ENCODE measurements at regions not wholly inside any gene's neighbourhood (a gene's known extent, or its start where the extent isn't known, plus 50 kb on each side); places are given as distances from the start of the nearest gene placed in this dataset.

GRCh38 chr3:189053322-189053721 lies 118.4 kb upstream of the TPRG1 start:
- no peaks in the 10 kb centered on the region for H3K9me3 ChIP-seq (replicated peaks; ENCODE audit: insufficient read depth, low read length)
- no peaks in the 10 kb centered on the region for H3K36me3 ChIP-seq (replicated peaks; ENCODE audit: insufficient read depth, low read length)
- H3K27ac ChIP-seq (ENCODE audit: low read length), result no peak overlapping the region
- no peak overlapping the region for H3K4me2 ChIP-seq (ENCODE audit: low read depth, low read length)
- H2AFZ ChIP-seq (ENCODE audit: low read length), result no peak overlapping the region
- no peak overlapping the region for H3K4me3 ChIP-seq (ENCODE audit: low read length)
- H4K20me1 ChIP-seq (ENCODE audit: insufficient read depth, low read length), result no peaks in the 10 kb centered on the region
- no peak for TF ChIP-seq EZH2phosphoT487 (IDR thresholded peaks at IDR 0.05; ENCODE audit: low read length)
- TF ChIP-seq CTCF (IDR thresholded peaks at IDR 0.05; ENCODE audit: low read length), result no peak
- no peak for TF ChIP-seq EZH2 (optimal IDR thresholded peaks at IDR 0.05; ENCODE audit: low read depth, low read length)
- H3K27me3 ChIP-seq (replicated peaks; ENCODE audit: insufficient read depth, low read length), result no peaks in the 10 kb centered on the region
- H3K4me1 ChIP-seq (ENCODE audit: low read length), result peaks cover 6% of the 10 kb centered on the region; the same call in 1 of the 2 replicates
- no peaks in the 10 kb centered on the region for H3K79me2 ChIP-seq (ENCODE audit: low read length)
- no peak overlapping the region for H3K9ac ChIP-seq (ENCODE audit: low read length)
- no peak for DNase-seq
- H3F3A ChIP-seq (ENCODE audit: insufficient read depth, low read length), result no peaks in the 10 kb centered on the region; the same call in 1 of the 2 replicates
- no peaks in the 10 kb centered on the region for H3K9me2 ChIP-seq (replicated peaks; ENCODE audit: insufficient read depth, low read length)

- H3F3A ChIP-seq (ENCODE audit: insufficient read depth, low read length), result no peaks in the 10 kb centered on the region
- H3K9me3 ChIP-seq (replicated peaks; ENCODE audit: insufficient read depth, low read length), result no peaks in the 10 kb centered on the region
- no peaks in the 10 kb centered on the region for H3K9me2 ChIP-seq (replicated peaks; ENCODE audit: insufficient read depth, low read length)
- no peaks in the 10 kb centered on the region for H3K36me3 ChIP-seq (replicated peaks; ENCODE audit: insufficient read depth, low read length)
- H3K4me3 ChIP-seq (ENCODE audit: low read length), result no peak overlapping the region
- no peaks in the 10 kb centered on the region for H3K79me2 ChIP-seq (ENCODE audit: low read length)
- no peaks in the 10 kb centered on the region for H4K20me1 ChIP-seq (ENCODE audit: insufficient read depth, low read length)
- no peaks in the 10 kb centered on the region for H3K27me3 ChIP-seq (replicated peaks; ENCODE audit: insufficient read depth, low read length)
- H3K9ac ChIP-seq (ENCODE audit: low read length), result no peak overlapping the region
- no peaks in the 10 kb centered on the region for H3K4me1 ChIP-seq (ENCODE audit: low read length)
- H3K27ac ChIP-seq (ENCODE audit: low read length), result no peak overlapping the region
- no peak for DNase-seq
- H3K4me2 ChIP-seq (ENCODE audit: low read depth, low read length), result no peak overlapping the region
- no peak for TF ChIP-seq EZH2 (optimal IDR thresholded peaks at IDR 0.05; ENCODE audit: low read depth, low read length)
- no peak for TF ChIP-seq CTCF (IDR thresholded peaks at IDR 0.05; ENCODE audit: low read length)
- no peak for TF ChIP-seq EZH2phosphoT487 (IDR thresholded peaks at IDR 0.05; ENCODE audit: low read length)
- H2AFZ ChIP-seq (ENCODE audit: low read length), result no peak overlapping the region
Observed at GRCh38 chr3:189056646-189057335, 115.0 kb upstream of the TPRG1 start.

- Histone ChIP-seq H3K4me2 (ENCODE audit: low read depth, low read length) (no peak overlapping the region), H3F3A (ENCODE audit: insufficient read depth, low read length) (no peaks in the 10 kb centered on the region), H3K27ac (ENCODE audit: low read length) (no peak overlapping the region), H3K9ac (ENCODE audit: low read length) (no peak overlapping the region), H3K9me2 (replicated peaks; ENCODE audit: insufficient read depth, low read length) (no peaks in the 10 kb centered on the region), H3K4me3 (ENCODE audit: low read length) (no peak overlapping the region), H3K79me2 (ENCODE audit: low read length) (no peaks in the 10 kb centered on the region), H3K4me1 (ENCODE audit: low read length) (no peaks in the 10 kb centered on the region), H3K36me3 (replicated peaks; ENCODE audit: insufficient read depth, low read length) (no peaks in the 10 kb centered on the region), H4K20me1 (ENCODE audit: insufficient read depth, low read length) (no peaks in the 10 kb centered on the region), H3K27me3 (replicated peaks; ENCODE audit: insufficient read depth, low read length) (no peaks in the 10 kb centered on the region), H3K9me3 (replicated peaks; ENCODE audit: insufficient read depth, low read length) (no peaks in the 10 kb centered on the region), H2AFZ (ENCODE audit: low read length) (no peak overlapping the region)
- no peak for DNase-seq
- TF ChIP-seq EZH2phosphoT487 (IDR thresholded peaks at IDR 0.05; ENCODE audit: low read length) (no peak), EZH2 (optimal IDR thresholded peaks at IDR 0.05; ENCODE audit: low read depth, low read length) (no peak), CTCF (IDR thresholded peaks at IDR 0.05; ENCODE audit: low read length) (no peak)
Observed at GRCh38 chr3:189057369-189057768, 114.4 kb upstream of the TPRG1 start.
